EH (cell line): ENCODE measurements at regions not wholly inside any gene's neighbourhood (a gene's known extent, or its start where the extent isn't known, plus 50 kb on each side); places are given as distances from the start of the nearest gene placed in this dataset.
A peak's percentile ranks its signal among the peaks of the same experiment; 100 is the strongest.

Experiments used
- DNase-seq: peaks from one replicate; pipeline ENCODE4 v3.0.0-alpha.2; 2015; ENCODE audit warnings: low read depth

DNA sequence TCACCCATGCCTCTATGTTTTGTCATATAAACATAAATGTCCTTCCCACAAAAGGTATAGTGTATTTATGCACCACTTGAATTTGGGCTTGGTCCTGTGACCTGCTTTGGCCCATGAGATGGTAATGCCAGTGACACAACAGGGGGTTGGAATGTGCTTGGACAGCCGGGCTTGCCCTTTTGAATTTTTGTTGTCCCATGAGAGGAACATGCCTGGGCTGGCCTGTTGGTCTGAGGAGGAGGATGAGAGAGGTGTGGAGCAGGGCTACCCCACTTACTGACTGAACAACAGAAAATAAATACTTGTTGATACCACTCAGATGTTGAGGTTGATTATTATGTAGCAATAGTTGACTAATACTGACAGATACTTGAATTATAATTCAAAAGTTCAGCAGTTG, 63.2 kb upstream of the TCF4 start:
- DNase-seq, result no peak

- DNase-seq, result peak; percentile 37
Observed at GRCh38 chr18:55650363-55650870, 62.4 kb upstream of the TCF4 start.

DNA sequence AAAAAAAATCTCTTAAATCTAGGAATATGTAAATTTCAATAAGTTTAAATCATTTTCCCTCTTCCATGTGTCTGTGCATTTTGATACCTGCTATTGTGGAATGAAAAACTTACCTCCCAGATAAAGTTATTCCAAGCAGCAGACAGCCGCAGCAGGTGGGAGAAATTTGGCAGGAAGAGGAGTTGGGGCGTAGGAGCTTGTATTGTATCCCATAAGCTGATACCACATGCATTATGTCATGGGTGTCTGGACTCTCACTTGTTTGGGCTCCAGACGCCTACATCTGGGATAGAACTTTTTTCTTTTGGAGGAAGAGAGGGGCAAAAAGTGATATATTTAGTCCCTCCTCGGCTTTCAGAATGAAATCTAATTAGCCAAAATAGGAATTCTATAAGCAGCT, 59.3 kb upstream of the TCF4 start:
- DNase-seq, result no peak

- DNase-seq, result no peak
Observed at GRCh38 chr18:55642191-55642590, 54.2 kb upstream of the TCF4 start.

DNA sequence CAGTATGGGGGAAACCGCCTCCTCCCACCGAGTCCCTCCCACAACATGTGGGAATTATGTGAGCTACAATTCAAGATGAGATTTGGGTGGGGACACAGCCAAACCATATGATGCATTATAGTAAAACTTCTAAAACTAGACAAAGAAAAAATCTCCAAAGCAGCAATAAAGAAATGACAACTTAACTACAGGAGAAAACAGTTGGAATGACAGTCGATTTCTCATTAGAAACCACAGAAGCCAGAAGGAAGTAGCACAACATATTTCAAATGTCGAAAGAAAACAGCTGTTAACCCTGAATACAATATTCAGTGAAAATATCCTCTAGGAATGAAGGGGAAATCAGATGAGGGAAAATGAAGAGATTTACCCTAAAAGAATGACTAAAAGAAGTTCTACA, 53.5 kb upstream of the TCF4 start:
- no peak for DNase-seq
